ENCODE measurements at regions not wholly inside any gene's neighbourhood (a gene's known extent, or its start where the extent isn't known, plus 50 kb on each side); places are given as distances from the start of the nearest gene placed in this dataset.

GRCh38 chr5:74576941-74577456 lies 63.5 kb downstream of the ENC1 start:
- no peak for DNase-seq (ENCODE audit: low read depth)

DNA sequence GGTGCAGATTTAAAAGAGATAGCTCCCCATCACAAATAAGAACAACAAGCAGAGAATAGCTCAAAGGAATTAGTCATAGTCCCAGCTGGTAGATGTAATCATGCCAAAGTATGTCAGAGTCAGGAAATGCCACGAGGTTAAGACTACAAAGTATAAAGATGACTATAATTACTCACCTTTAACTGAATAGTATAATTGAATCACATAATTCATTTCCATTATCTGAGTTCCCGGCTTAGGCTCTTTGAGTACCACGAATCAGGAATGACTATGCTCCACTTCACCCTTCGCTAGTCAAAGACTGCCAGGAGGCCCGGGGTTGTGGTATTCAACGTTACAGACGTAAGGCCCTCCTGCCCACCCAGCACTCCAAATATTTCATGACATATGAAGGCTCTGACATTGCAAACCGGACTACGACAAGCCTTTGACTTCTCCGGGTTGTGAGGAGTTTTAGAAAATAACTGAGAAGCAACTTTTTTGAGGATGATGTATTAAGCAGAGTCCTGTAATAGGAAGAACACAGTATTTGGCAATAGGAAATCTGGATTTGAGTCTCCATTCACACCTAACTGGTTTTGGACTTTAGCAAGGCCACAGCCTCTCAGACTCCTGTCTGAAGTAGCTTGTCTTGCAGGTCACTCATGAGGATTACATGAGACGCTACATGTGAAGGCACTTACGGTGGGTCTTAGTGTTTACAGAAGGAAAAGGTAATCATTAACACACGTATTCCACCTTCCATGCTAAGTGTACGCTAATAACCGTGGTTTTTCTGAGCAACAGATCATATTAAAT lies 64.6 kb downstream of the ENC1 start:
- no peak for DNase-seq (ENCODE audit: low read depth)

DNA sequence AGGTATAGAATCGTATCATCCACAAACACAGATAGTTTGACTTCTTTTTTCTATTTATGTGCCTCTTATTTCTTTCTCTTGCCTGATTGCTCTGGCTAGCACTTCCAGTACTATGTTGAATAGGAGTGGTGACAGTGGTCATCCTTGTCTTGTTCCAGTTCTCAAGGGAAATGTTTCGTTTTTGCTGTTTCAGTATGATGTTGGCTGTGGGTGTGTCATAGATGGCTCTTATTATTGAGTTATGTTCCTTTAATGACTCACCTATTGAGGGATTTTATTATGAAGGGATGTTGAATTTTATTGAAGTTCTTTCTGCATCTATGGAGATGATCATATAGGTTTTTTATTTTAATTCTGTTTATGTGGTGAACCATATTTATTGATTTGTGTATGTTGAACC lies 70.3 kb downstream of the ENC1 start:
- DNase-seq (ENCODE audit: low read depth): no peak

DNA sequence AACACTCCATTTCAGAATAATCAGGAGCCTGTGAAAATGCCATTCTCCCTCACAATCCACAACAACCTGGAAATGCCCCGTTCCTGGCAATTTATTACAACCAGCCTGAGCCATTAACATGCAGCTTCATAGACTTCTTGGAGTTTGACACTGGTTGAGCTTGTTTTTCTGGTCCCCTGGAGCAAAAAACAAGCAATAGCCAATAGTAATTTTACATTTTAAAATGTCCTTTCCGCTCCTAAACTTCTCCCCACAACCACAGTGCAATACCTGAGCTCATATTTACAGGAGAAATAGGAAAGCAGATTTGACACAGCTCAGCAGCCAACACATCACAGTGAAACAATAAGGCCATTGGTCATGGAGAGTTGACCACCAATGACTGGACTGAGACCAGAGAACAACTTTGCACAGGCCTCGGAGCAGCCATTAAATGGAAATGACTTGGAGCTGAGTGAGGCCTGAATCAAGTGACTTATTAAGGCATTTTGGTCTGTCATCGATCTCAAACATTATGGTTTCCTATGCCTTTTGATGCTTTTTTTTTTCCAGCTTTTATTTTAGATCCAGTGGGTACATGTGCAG lies 73.0 kb downstream of the ENC1 start:
- DNase-seq (ENCODE audit: low read depth): no peak

GRCh38 chr5:74562122-74562521 lies 78.4 kb downstream of the ENC1 start:
- no peak for DNase-seq (ENCODE audit: low read depth)

DNA sequence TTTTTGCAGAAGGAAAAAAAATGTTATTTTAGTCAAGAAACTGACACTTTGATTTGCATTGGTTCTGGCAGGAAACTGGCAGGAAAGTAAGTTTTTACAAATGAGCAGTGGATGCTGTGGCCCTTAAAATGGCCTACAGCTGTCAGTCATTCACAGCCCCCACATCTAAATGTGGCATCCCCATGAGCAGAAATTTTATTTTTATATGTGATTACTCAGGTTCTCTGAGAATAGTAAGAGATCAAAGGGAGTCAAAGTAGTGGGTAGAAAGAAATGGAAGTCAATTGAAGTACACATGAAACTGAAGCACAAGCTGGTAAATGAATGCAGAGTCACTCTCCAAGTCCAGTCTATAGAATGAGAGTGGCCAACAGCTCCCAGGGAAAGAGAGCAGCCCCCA lies 80.3 kb downstream of the ENC1 start:
- no peak for DNase-seq (ENCODE audit: low read depth)

DNA sequence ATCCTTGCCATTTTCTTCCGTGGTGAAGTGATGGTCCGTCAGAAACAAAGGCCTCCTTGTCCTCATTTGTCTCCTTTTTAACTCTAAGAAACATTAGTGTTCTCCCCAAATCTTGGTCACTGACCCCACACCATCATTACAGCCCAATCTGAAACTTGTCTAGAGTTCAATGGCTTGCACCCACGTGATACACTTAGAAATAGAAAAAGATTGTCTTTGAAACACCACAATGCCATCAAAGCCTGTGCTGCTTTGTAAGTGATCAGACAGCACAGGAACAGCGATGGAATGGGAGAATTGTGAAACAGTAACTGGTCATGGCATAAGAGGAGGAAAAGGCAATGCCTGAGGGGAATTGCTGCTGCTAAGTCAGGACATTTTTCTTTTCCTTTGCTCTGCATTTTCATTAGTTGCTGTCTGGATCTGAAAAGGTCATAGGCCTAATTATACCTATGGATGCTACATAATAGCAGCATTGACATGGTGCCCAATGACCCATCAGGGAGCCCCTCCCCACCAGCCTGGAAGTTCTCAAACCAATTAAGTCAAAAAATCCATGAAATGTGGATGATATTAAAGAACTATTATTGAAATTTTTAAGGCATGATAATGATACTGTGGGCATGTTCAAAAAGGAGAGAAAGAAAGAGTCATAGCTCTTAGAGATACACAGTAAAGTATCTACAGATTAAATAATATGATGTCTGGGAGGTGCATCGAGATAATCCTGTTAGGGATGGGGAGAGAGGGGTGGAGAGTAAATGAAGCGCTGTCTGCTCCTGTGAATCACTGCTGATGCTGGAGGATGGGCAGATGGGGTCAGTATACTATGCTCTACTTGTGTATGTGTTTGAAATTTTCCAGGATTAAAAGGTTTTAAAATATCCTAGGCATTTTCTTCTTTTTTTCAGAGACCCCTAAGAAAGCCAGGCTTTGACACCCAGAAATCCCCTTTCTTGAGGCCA lies 83.6 kb downstream of the ENC1 start:
- DNase-seq (ENCODE audit: low read depth): no peak

DNA sequence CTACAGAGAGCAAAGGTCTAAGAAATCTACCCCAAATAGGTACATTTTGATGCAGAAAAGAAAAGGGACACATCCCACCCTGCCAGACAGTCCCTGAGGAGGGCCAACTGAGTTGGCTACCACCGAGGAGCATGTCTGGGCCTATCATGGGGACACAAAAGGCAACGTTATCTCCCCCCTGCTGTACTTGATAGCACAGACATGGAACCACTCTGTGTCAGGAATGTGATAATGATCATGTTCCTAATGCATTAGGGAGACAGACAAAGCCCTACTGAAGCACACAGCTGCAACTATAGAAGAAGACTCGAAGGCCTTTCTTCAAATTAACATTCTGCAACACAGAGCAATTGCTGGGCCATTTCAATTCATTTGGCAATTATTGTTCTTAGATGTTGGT lies 84.5 kb downstream of the ENC1 start:
- DNase-seq (ENCODE audit: low read depth): no peak

DNA sequence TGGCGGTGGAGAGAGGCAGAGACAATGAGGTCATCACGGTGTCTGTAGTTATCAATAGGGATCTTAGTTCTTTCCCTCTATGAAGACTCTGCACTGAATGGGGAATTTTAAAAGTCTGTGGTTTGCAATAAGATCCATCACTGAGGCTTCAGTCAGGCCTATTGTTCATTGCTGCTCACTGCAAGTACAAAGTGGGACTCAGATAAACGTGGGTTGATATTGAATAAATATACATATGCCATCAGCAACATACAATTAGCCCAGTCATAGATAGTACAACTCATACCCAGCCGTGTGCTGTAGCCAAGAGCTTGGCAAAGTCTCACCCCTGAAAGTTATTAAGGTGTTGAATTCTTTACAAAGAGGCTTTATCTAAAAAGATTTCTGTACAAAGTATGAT lies 88.4 kb downstream of the ENC1 start:
- no peak for DNase-seq (ENCODE audit: low read depth)

DNA sequence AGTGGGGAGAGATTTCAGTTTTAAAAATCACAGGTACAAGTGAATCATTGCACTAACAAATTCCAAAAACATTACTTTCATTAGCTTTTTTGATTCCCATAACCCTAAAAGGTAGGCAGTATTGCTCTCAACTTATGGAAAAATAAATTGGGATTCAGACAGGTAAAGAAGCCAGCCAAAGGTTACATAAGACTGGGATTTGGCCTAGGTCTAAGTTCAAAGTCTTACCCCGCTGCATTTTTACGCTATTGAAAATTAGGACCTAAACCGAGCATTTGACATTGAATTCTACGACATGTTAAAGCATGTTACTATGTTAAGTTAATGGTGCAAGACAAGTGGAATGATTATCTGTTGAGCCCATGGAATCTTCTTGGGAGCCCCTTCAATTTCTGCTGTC lies 89.6 kb downstream of the ENC1 start:
- no peak for DNase-seq (ENCODE audit: low read depth)

- no peak for DNase-seq (ENCODE audit: low read depth)
These were observed 91.1 kb downstream of the ENC1 start for GRCh38 chr5:74549384-74549783.

- no peak for DNase-seq (ENCODE audit: low read depth)
These were observed 93.7 kb downstream of the ENC1 start for GRCh38 chr5:74546796-74547195.

GRCh38 chr5:74544811-74545210 lies 95.7 kb downstream of the ENC1 start:
- no peak for DNase-seq (ENCODE audit: low read depth)

- no peak for DNase-seq (ENCODE audit: low read depth)
These were observed 97.1 kb downstream of the ENC1 start for GRCh38 chr5:74543162-74543995.

GRCh38 chr5:74542482-74542881 lies 98.0 kb downstream of the ENC1 start:
- DNase-seq (ENCODE audit: low read depth): no peak

DNA sequence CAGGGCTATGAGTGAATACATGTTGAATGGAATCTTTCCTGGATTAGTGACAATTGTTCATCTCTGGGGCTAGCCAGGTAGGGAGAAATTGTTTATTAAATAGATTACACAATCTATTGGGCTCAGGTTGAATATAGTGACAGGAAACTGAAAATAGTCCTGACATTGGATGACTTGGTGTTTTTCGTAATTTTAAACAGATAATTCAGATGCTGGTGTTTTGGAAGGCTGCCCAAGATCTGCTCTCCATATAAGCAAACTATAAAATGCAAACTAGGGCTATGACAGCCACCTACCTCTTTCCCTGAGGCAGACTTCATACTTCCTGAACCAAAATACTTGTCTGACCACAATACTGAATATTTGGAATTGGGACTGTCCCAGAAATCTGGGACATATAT lies 99.1 kb downstream of the ENC1 start:
- no peak for DNase-seq (ENCODE audit: low read depth)

- DNase-seq (ENCODE audit: low read depth): no peak
These were observed 99.9 kb downstream of the ENC1 start for GRCh38 chr5:74540622-74541021.

DNA sequence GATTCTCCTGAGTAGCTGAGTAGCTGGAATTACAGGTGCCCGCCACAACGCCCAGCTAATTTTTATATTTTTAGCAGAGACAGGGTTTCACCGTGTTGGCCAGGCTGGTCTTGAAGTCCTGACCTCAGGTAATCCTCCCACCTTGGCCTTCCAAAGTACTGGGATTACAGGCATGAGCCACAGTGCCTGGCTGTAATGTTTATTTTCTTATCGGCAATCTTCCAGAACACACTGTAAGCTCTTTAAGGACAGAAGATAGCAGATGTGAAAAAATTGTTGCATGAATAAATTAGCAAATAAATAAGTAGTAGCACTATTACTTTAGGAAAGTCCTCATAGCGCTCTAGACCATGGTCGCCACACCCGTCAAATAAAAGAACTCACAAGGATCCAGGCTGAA lies 100.5 kb downstream of the ENC1 start:
- no peak for DNase-seq (ENCODE audit: low read depth)

DNA sequence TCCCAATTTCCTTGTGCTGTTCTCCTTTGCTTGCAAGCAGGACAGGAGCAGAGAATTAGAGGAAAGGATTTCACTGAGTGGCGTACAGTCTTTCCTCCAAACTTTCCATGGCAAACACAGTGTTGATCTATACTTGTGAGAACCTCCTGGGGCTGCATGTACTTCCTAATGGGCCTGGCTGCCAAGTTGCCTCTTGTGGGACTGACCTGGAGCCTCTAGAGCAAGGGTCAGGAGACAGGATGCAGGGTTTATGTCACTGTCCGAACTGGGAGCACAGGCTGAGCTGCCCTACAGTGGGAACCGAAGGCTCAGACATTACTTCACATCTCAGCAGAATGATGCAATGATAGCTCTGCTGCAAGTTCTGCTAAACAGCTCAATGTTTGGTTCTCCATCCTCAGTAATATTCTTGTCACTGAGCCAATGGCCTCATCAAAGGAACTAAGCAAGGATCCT lies 102.3 kb downstream of the ENC1 start:
- no peak for DNase-seq (ENCODE audit: low read depth)

DNA sequence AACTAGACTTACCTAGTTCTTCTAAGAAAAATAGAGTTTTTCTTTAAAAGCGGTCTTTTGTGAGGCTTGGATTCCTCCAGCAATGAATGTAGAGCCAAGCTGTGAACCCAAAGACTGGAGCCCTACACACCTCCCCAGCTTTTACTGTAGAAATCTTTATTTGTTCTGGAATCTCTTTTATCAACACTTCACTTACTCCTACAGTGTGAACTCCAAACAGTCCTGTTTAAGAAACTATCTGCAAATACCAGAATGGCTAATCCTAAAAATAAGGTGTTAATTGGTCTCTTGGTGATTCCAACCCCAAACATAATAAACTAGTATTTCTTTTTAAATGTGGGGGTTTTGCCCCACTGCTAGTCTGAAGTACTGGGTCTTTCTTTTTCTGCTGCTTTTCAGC lies 103.9 kb downstream of the ENC1 start:
- DNase-seq (ENCODE audit: low read depth): no peak

- DNase-seq (ENCODE audit: low read depth): no peak
These were observed 104.6 kb downstream of the ENC1 start for GRCh38 chr5:74535926-74536325.
